Stomach (tissue), 8 donors: ENCODE measurements at regions not wholly inside any gene's neighbourhood (a gene's known extent, or its start where the extent isn't known, plus 50 kb on each side); places are given as distances from the start of the nearest gene placed in this dataset.

Source experiments
- DNase-seq, 2 donors: peaks; one replicate each; pipeline versions ENCODE4 v3.0.0 to v3.0.0-alpha.2; 2013 to 2019
- H3K27ac ChIP-seq, 5 donors: fragments of 200-600 bp in 4 of 5; sonication (generic) in 4 of 5; one replicate each; pipeline ENCODE4 v1.5.1; 2013 to 2019; ENCODE audit warnings: mild to moderate bottlenecking in 1 of 5, moderate library complexity in 1 of 5
- H3K27me3 ChIP-seq, 3 donors: fragments of 200-600 bp; sonication (generic); one replicate each; pipeline ENCODE4 v1.5.1; 2017 to 2019; ENCODE audit warnings: mixed run types in 1 of 3
- H3K36me3 ChIP-seq, 4 donors: fragments of 200-600 bp; sonication (generic); 1 replicate in 3 of 4; 2 replicates in 1 of 4; pipeline ENCODE4 v1.5.1; 2016 to 2019
- H3K4me1 ChIP-seq, 4 donors: fragments of 200-600 bp; sonication (generic); one replicate each; pipeline ENCODE4 v1.5.1; 2016 to 2019
- H3K4me3 ChIP-seq, 4 donors: fragments of 200-600 bp; sonication (generic) in 3 of 4; one replicate each; pipeline ENCODE4 v1.5.1; 2016 to 2019; ENCODE audit warnings: mild to moderate bottlenecking in 1 of 4
- H3K9me3 ChIP-seq, 4 donors: fragments of 200-600 bp; sonication (generic); one replicate each; pipeline ENCODE4 v1.5.1; 2016 to 2019
- EP300 ChIP-seq: sonication (generic); formaldehyde crosslinking; IDR thresholded peaks from one replicate; pipeline ENCODE4 v1.6.1; 2017; ENCODE audit warnings: antibody characterized with exemption
- POLR2A ChIP-seq, 4 donors: fragments of 450-650 bp; IDR thresholded peaks; one replicate each; pipeline ENCODE4 v1.6.1; 2016; ENCODE audit warnings: antibody characterized with exemption in 4 of 4, control low read depth in 2 of 4, mild to moderate bottlenecking in 1 of 4, moderate library complexity in 1 of 4
- POLR2AphosphoS5 ChIP-seq, 3 donors: sonication (generic); formaldehyde crosslinking; IDR thresholded peaks; one replicate each; pipeline ENCODE4 v1.6.1; 2016; ENCODE audit warnings: antibody characterized with exemption in 3 of 3
- WGBS, 5 donors: extraction: QIAGEN DNeasy Blood & Tissue Kit in 3 of 5; methylation state at CpG; one replicate each; pipeline versions ENCODE4 v1.1.5 to v1.1.7; 2013 to 2018; 5-methylcytosine and 5-hydroxymethylcytosine counted together
- intact Hi-C: fragments of 100-400 bp; cut with DNase I; formaldehyde crosslinking; loops from one replicate; pipeline ENCODE4 v1.15.1; 2023; ENCODE audit warnings: low total_unique reads
- TF ChIP-seq, protein P1 (sequence below), 7 experiments: fragments of 450-650 bp in 4 of 7; fragments of 200-600 bp in 3 of 7; sonication (generic) in 3 of 7; IDR thresholded peaks; one replicate each; pipeline ENCODE4 v1.5.1; 2016 to 2019; ENCODE audit warnings: antibody characterized with exemption in 7 of 7, control low read depth in 2 of 7, mild to moderate bottlenecking in 1 of 7
- donor health status: healthy with polysubstance abuse.
- donor health status: Bipolar disorder and iron deficiency.
- donor health status: healthy.

DNA sequence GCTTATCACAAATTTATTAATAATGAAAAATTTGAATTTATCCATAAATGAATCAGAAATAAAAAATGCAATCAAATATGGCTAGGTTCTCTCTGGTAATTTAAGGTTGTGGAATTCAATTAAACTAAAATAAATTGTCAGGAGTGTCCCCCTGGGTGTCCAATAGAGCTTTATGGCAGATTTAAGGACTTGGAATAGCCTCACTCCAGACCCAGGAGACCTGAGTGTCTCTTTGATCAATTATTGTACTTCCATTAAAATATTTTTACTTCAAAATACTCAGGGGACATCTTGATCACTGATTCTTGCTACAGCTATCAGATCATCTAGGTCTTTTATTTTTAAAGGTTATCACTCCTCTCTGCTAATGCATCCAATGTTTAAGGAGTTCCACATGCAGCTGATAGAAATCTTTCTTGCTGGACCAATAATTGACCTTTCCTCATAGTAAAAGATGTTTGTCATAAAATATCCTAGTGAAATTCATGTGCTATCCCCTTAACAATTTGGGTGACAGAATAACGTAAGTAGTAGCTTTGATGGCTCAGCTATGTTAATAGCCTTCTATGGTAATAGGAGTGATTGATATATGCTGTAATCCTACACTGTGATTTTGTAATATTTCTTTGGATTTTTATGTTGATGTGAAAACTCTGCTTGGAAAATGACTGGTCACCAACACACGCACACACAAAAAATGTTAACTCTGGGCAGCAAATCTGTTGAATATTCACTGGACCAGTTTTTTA is 395.3 kb downstream of the NYAP2 start:
- Histone ChIP-seq H3K27me3 (no peaks in the 10 kb centered on the region), H3K4me3 (no peak overlapping the region), H3K36me3 (no peaks in the 10 kb centered on the region), H3K4me1 (no peaks in the 10 kb centered on the region), H3K27ac (no peak overlapping the region), H3K9me3 (no peaks in the 10 kb centered on the region)
- 84 to 90% (median 87%) methylated on average over 2 of the region's 2 CpGs for WGBS, 5 donors
- no peak for DNase-seq
- TF ChIP-seq POLR2A (IDR thresholded peaks at IDR 0.05) = no peak
- TF ChIP-seq EP300 = no peak
- TF ChIP-seq, protein P1, sequence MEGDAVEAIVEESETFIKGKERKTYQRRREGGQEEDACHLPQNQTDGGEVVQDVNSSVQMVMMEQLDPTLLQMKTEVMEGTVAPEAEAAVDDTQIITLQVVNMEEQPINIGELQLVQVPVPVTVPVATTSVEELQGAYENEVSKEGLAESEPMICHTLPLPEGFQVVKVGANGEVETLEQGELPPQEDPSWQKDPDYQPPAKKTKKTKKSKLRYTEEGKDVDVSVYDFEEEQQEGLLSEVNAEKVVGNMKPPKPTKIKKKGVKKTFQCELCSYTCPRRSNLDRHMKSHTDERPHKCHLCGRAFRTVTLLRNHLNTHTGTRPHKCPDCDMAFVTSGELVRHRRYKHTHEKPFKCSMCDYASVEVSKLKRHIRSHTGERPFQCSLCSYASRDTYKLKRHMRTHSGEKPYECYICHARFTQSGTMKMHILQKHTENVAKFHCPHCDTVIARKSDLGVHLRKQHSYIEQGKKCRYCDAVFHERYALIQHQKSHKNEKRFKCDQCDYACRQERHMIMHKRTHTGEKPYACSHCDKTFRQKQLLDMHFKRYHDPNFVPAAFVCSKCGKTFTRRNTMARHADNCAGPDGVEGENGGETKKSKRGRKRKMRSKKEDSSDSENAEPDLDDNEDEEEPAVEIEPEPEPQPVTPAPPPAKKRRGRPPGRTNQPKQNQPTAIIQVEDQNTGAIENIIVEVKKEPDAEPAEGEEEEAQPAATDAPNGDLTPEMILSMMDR (IDR thresholded peaks at IDR 0.05) = no peak
- TF ChIP-seq POLR2AphosphoS5 (IDR thresholded peaks at IDR 0.05) = no peak
- intact Hi-C loops = no loop called here

DNA sequence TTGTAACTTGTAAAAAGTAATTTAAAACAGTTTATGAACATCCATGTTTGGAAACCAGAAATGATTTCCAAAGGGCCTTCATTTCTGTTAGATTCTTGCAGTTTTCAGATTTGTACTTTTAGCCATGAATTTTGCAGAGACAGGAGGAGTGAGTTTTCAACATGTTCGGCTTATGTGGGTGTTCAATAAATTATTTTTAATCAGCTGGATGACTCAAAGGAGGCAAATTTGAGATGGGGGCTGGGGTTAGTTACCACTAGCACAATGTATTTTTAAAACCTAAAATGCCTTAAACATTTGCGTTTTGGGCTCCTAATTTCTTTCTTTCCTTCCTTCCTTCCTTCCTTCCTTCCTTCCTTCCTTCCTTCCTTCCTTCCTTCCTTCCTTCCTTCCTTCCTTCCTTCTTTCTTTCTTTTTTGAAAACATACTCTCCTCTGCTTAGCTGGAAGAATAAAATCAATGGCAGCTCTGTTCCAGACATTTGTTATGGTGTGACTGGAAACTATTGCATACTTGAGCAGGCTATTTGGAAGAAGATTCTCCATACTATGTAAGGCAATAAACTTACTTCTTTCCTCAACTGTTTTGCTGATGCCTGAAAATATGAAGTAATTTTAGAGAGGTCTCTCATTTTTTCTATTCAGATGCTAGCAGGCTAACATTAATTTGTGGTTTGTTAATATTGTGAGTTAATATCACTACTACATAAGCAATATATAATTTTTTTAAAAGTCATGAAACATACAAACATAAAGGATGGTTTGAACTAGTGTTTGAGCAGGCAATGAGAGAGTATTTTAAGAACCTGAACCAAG is 394.4 kb downstream of the NYAP2 start:
- TF ChIP-seq POLR2AphosphoS5 (IDR thresholded peaks at IDR 0.05) (no peak), POLR2A (IDR thresholded peaks at IDR 0.05) (no peak), EP300 (no peak)
- TF ChIP-seq, protein P1 (IDR thresholded peaks at IDR 0.05) = no peak
- Histone ChIP-seq H3K36me3 (no peaks in the 10 kb centered on the region), H3K4me3 (no peak overlapping the region), H3K9me3 (no peaks in the 10 kb centered on the region), H3K27ac (no peak overlapping the region), H3K4me1 (no peaks in the 10 kb centered on the region), H3K27me3 (no peaks in the 10 kb centered on the region)
- no peak for DNase-seq
- intact Hi-C loops = no loop called here
- WGBS, 5 donors = 70 to 82% (median 73%) methylated on average over 2 of the region's 2 CpGs

DNA sequence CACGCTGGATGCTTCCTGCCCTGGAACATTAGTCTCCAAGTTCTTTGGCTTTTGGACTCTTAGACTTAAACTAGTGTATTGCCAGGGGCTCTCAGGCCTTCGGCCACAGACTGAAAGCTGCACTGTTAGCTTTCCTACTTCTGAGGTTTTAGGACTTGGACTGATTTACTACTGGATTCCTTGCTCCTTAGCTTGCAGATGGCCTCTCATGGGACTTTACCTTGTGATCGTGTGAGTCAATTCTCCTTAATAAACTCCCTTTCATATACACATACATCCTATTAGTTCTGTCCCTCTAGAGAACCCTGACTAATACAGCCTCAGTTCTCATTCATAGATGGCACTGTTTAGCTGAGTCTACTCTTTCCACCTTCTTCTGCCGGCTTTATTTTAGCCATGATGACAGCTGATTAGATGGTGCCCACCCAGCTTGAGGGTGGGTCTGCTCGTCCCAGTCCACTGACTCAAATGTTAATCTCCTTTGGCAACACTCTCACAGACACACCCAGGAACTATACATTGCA is 389.1 kb downstream of the NYAP2 start:
- H3K36me3 ChIP-seq = no peaks in the 10 kb centered on the region
- intact Hi-C loops = no loop called here
- WGBS, 5 donors = 56 to 75% (median 71%) methylated on average over 5 of the region's 5 CpGs

DNA sequence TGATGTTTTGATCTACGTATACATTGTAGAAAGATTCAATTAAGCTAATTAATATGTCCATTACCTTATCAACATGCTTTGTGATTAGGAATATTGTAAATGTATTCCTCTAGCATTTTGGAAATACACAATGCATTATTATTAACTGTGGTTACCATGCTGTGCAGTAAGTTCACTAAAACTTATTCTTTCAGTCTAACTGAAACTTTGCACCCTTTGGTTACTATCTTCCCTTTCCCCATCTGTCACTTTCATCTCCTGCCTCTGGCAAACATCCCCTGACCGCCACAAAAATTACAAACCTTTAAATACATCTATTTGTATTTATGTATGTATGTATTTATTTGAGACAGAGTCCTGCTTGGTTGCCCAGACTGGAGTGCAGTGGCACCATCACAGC is 388.0 kb downstream of the NYAP2 start:
- 79 to 92% (median 82%) methylated on average over 2 of the region's 2 CpGs for WGBS, 5 donors
- Histone ChIP-seq H3K36me3 (no peaks in the 10 kb centered on the region), H3K9me3 (no peaks in the 10 kb centered on the region), H3K4me3 (no peak overlapping the region), H3K27ac (no peak overlapping the region), H3K27me3 (no peaks in the 10 kb centered on the region), H3K4me1 (no peaks in the 10 kb centered on the region)
- TF ChIP-seq POLR2AphosphoS5 (IDR thresholded peaks at IDR 0.05) (no peak), EP300 (no peak)
- intact Hi-C loops = no loop called here
- DNase-seq = no peak

More for the DNA sequence above, 389.1 kb downstream of the NYAP2 start:
- no peaks in the 10 kb centered on the region for H3K27me3 ChIP-seq
- no peaks in the 10 kb centered on the region for H3K4me1 ChIP-seq
- no peak overlapping the region for H3K27ac ChIP-seq
- TF ChIP-seq EP300 = no peak
- TF ChIP-seq POLR2A (IDR thresholded peaks at IDR 0.05) = no peak
- TF ChIP-seq POLR2AphosphoS5 (IDR thresholded peaks at IDR 0.05) = no peak
- TF ChIP-seq, protein P1 (IDR thresholded peaks at IDR 0.05) = no peak
- no peak overlapping the region for H3K4me3 ChIP-seq
- no peak for DNase-seq
- no peaks in the 10 kb centered on the region for H3K9me3 ChIP-seq
